IMR-90 (cell line): ENCODE measurements at regions not wholly inside any gene's neighbourhood (a gene's known extent, or its start where the extent isn't known, plus 50 kb on each side); places are given as distances from the start of the nearest gene placed in this dataset.

ENCODE experiments used
- ATAC-seq: fragments of 200-7000 bp; cut with Tn5 transposase; 2 replicates; pipeline ENCODE4 v1.9.1; 2020; ENCODE audit warnings: low read depth, mild to moderate bottlenecking, moderate library complexity
- BruUV-seq: library from RNA; stranded (reverse); fragments of 400-500 nt; replicated peaks from 2 replicates; lab custom pipeline; 2021; lab: Mats Ljungman, UMichigan
- CTCF ChIA-PET: fragments of 300-600 bp; formaldehyde crosslinking; extraction: SDS; loops from one replicate; lab custom pipeline; 2021; ENCODE audit warnings: antibody characterized with exemption; lab: Yijun Ruan, JAX
- POLR2A ChIA-PET: fragments of 300-600 bp; sonication (Branson Sonifier 250); formaldehyde crosslinking; loops from one replicate; lab custom pipeline; 2022; ENCODE audit warnings: antibody characterized with exemption; ENCODE audit not compliant: unreplicated experiment; lab: Charles Lee
- DNase-seq: peaks from one replicate; pipeline ENCODE4 v3.0.0; 2013
- H2AFZ ChIP-seq: replicated peaks from 2 replicates; pipeline ENCODE3; 2013; ENCODE audit warnings: low read length, mild to moderate bottlenecking; ENCODE audit not compliant: poor library complexity
- H2AK5ac ChIP-seq: 2 replicates; pipeline ENCODE4 v1.6.1; 2013; ENCODE audit warnings: low read depth, low read length, inconsistent platforms
- H2AK9ac ChIP-seq: replicated peaks from 2 replicates; pipeline ENCODE3; 2013; ENCODE audit warnings: mild to moderate bottlenecking, low read depth, low read length, moderate library complexity; ENCODE audit not compliant: poor library complexity
- H2BK120ac ChIP-seq: 2 replicates; pipeline ENCODE4 v1.6.1; 2013; ENCODE audit warnings: low read depth, low read length, inconsistent platforms
- H2BK15ac ChIP-seq: 3 replicates; pipeline ENCODE4 v1.6.1; 2013; ENCODE audit warnings: low read depth, low read length, inconsistent platforms
- H2BK20ac ChIP-seq: 2 replicates; pipeline ENCODE4 v1.6.1; 2013; ENCODE audit warnings: low read depth, mild to moderate bottlenecking, inconsistent platforms, low read length, moderate library complexity
- H2BK5ac ChIP-seq: 2 replicates; pipeline ENCODE4 v1.6.1; 2013; ENCODE audit warnings: mild to moderate bottlenecking, low read depth, low read length, inconsistent platforms; ENCODE audit not compliant: poor library complexity, severe bottlenecking
- H3K14ac ChIP-seq: replicated peaks from 2 replicates; pipeline ENCODE4 v1.6.1; 2013; ENCODE audit warnings: low read depth, low read length, inconsistent platforms
- H3K18ac ChIP-seq: 2 replicates; pipeline ENCODE4 v1.6.1; 2013; ENCODE audit warnings: low read depth, low read length, control low read depth
- H3K23ac ChIP-seq: 2 replicates; pipeline ENCODE4 v1.6.1; 2013; ENCODE audit warnings: low read depth, low read length, inconsistent platforms
- H3K27ac ChIP-seq: 2 replicates; pipeline ENCODE4 v1.5.1; 2013; ENCODE audit warnings: mild to moderate bottlenecking, control low read depth, low read length; ENCODE audit not compliant: insufficient read depth
- H3K27me3 ChIP-seq: 2 replicates; pipeline ENCODE4 v1.6.1; 2013; ENCODE audit warnings: low read length; ENCODE audit not compliant: control insufficient read depth, insufficient read depth
- H3K36me3 ChIP-seq: 2 replicates; pipeline ENCODE4 v1.6.1; 2013; ENCODE audit warnings: low read length, mixed read lengths; ENCODE audit not compliant: control insufficient read depth, insufficient read depth
- H3K4ac ChIP-seq: 2 replicates; pipeline ENCODE4 v1.6.1; 2013; ENCODE audit warnings: low read depth, low read length, inconsistent platforms
- H3K4me1 ChIP-seq: 2 replicates; pipeline ENCODE4 v1.6.1; 2013; ENCODE audit warnings: low read length, mixed read lengths; ENCODE audit not compliant: control insufficient read depth, insufficient read depth
- H3K4me2 ChIP-seq: 2 replicates; pipeline ENCODE4 v1.6.1; 2013; ENCODE audit warnings: low read depth, mild to moderate bottlenecking, control low read depth, low read length, moderate library complexity
- H3K4me3 ChIP-seq: 2 replicates; pipeline ENCODE4 v1.5.1; 2013; ENCODE audit warnings: low read depth, mild to moderate bottlenecking, control low read depth, low read length, moderate library complexity; ENCODE audit not compliant: insufficient read depth
- H3K56ac ChIP-seq: 2 replicates; pipeline ENCODE4 v1.6.1; 2013; ENCODE audit warnings: low read length, inconsistent platforms; ENCODE audit not compliant: insufficient read depth; ENCODE audit errors: extremely low read depth
- H3K79me1 ChIP-seq, 2 experiments: 2 replicates each; pipeline ENCODE4 v1.6.1; 2013; ENCODE audit warnings: low read length in 2 of 2, inconsistent platforms in 1 of 2, low read depth in 1 of 2
- H3K9ac ChIP-seq: 2 replicates; pipeline ENCODE4 v1.6.1; 2013; ENCODE audit warnings: low read depth, low read length, control low read depth
- H3K9me1 ChIP-seq: 2 replicates; pipeline ENCODE4 v1.6.1; 2013; ENCODE audit warnings: low read length, inconsistent platforms; ENCODE audit not compliant: insufficient read depth
- H3K9me3 ChIP-seq: 2 replicates; pipeline ENCODE4 v1.6.1; 2013; ENCODE audit warnings: low read length; ENCODE audit not compliant: control insufficient read depth, insufficient read depth
- H4K20me1 ChIP-seq: 2 replicates; pipeline ENCODE4 v1.6.1; 2013; ENCODE audit warnings: low read length, inconsistent platforms; ENCODE audit not compliant: insufficient read depth
- H4K5ac ChIP-seq: 2 replicates; pipeline ENCODE4 v1.6.1; 2013; ENCODE audit warnings: mild to moderate bottlenecking, low read depth, low read length, control low read depth
- H4K8ac ChIP-seq, 2 experiments: 2 replicates each; pipeline ENCODE4 v1.6.1; 2013; ENCODE audit warnings: low read depth in 2 of 2, low read length in 2 of 2, control low read depth in 1 of 2, inconsistent platforms in 1 of 2
- H4K91ac ChIP-seq: 2 replicates; pipeline ENCODE4 v1.6.1; 2013; ENCODE audit warnings: low read depth, low read length, inconsistent platforms; ENCODE audit not compliant: insufficient read depth
- BHLHE40 ChIP-seq: fragments of 150-350 bp; IDR thresholded peaks from 2 replicates; pipeline ENCODE4 v1.6.1; 2016; ENCODE audit warnings: mild to moderate bottlenecking, low read depth, low read length
- CEBPB ChIP-seq: IDR thresholded peaks from 2 replicates; pipeline ENCODE4 v1.6.1; 2012; ENCODE audit warnings: low read depth, low read length, improper control_type of control experiment
- CHD1 ChIP-seq: IDR thresholded peaks from 2 replicates; pipeline ENCODE4 v1.6.1; 2012; ENCODE audit warnings: low read depth, low read length, improper control_type of control experiment
- CTCF ChIP-seq: conservative IDR thresholded peaks from 2 replicates; pipeline ENCODE4 v1.5.1; 2012; ENCODE audit warnings: mild to moderate bottlenecking, low read depth, low read length, improper control_type of control experiment
- ELK1 ChIP-seq: fragments of 150-350 bp; IDR thresholded peaks from 2 replicates; pipeline ENCODE4 v1.6.1; 2016; ENCODE audit warnings: low read depth, mild to moderate bottlenecking, low read length, moderate library complexity, borderline replicate concordance
- FOS ChIP-seq: fragments of 150-350 bp; IDR thresholded peaks from 2 replicates; pipeline ENCODE4 v1.6.1; 2016; ENCODE audit warnings: low read depth, low read length
- MAFK ChIP-seq: IDR thresholded peaks from 2 replicates; pipeline ENCODE4 v1.6.1; 2012; ENCODE audit warnings: low read depth, low read length, improper control_type of control experiment
- MAZ ChIP-seq: IDR thresholded peaks from 2 replicates; pipeline ENCODE4 v1.6.1; 2012; ENCODE audit warnings: low read depth, mild to moderate bottlenecking, low read length, improper control_type of control experiment, moderate library complexity, borderline replicate concordance
- MXI1 ChIP-seq: IDR thresholded peaks from 2 replicates; pipeline ENCODE4 v1.6.1; 2012; ENCODE audit warnings: low read depth, mild to moderate bottlenecking, low read length, moderate library complexity, borderline replicate concordance
- NFE2L2 ChIP-seq: fragments of 150-350 bp; IDR thresholded peaks from 2 replicates; pipeline ENCODE4 v1.6.1; 2016; ENCODE audit warnings: low read depth, mild to moderate bottlenecking, low read length
- POLR2A ChIP-seq: IDR thresholded peaks from 2 replicates; pipeline ENCODE4 v1.6.1; 2012; ENCODE audit warnings: mild to moderate bottlenecking, low read depth, low read length
- RAD21 ChIP-seq: IDR thresholded peaks from 2 replicates; pipeline ENCODE4 v1.6.1; 2012; ENCODE audit warnings: low read length, improper control_type of control experiment
- RCOR1 ChIP-seq: IDR thresholded peaks from 2 replicates; pipeline ENCODE4 v1.6.1; 2012; ENCODE audit warnings: mild to moderate bottlenecking, low read length, improper control_type of control experiment; ENCODE audit not compliant: insufficient replicate concordance
- SMC3 ChIP-seq: fragments of 150-350 bp; IDR thresholded peaks from 2 replicates; pipeline ENCODE4 v1.6.1; 2016; ENCODE audit warnings: low read depth, mild to moderate bottlenecking, antibody characterized with exemption, low read length, moderate library complexity
- WGBS, 2 experiments: methylation state at CpG; one replicate each; pipeline versions ENCODE4 v1.1.5 to v1.1.7; 2013; ENCODE audit warnings: missing lambda C conversion rate in 2 of 2; ENCODE audit not compliant: insufficient read length in 1 of 2; ENCODE audit errors: extremely low coverage in 2 of 2; 5-methylcytosine and 5-hydroxymethylcytosine counted together
- dilution Hi-C: fragments of 300-500 bp; cut with HindIII; formaldehyde crosslinking; loops from one replicate; pipeline ENCODE4 v1.14.3; 2018; ENCODE audit warnings: low sequenced_read_pairs; ENCODE audit not compliant: unreplicated experiment
- in situ Hi-C: fragments of 300-500 bp; cut with MboI; formaldehyde crosslinking; loops from 3 replicates; pipeline ENCODE4 v1.14.3; 2019; ENCODE audit warnings: low sequenced_read_pairs, inconsistent platforms, mixed read lengths
- intact Hi-C: fragments of 100-400 bp; cut with micrococcal nuclease; formaldehyde crosslinking; loops from 2 replicates; pipeline ENCODE4 v1.10.0; 2022

- Histone ChIP-seq H4K5ac (no peak overlapping the region), H3K9me1 (no peaks in the 10 kb centered on the region), H4K20me1 (no peaks in the 10 kb centered on the region), H2AK9ac (no peak overlapping the region), H3K18ac (no peak overlapping the region), H3K23ac (no peak overlapping the region), H3K27ac (no peak overlapping the region), H2BK15ac (no peak overlapping the region), H3K79me1 (no peaks in the 10 kb centered on the region), H2AK5ac (no peak overlapping the region), H3K4me2 (no peak overlapping the region), H3K14ac (no peak overlapping the region), H2BK120ac (no peak overlapping the region), H3K56ac (no peak overlapping the region), H3K4me1 (no peaks in the 10 kb centered on the region), H2BK20ac (no peak overlapping the region), H3K4ac (no peak overlapping the region), H3K27me3 (no peaks in the 10 kb centered on the region), H3K36me3 (no peaks in the 10 kb centered on the region), H4K91ac (no peak overlapping the region), H2BK5ac (no peak overlapping the region), H2AFZ (no peak overlapping the region), H3K9me3 (no peaks in the 10 kb centered on the region), H3K9ac (no peak overlapping the region), H4K8ac (no peak overlapping the region), H3K4me3 (no peak overlapping the region)
- POLR2A ChIA-PET: no interaction called here
- CTCF ChIA-PET: no interaction called here
- in situ Hi-C loops (no loop called here), intact Hi-C loops (no loop called here), dilution Hi-C loops (no loop called here)
- WGBS, 2 experiments: no CpG with 5 or more reads among the region's 5 CpGs
- no peak for TF ChIP-seq FOS
- no peak for TF ChIP-seq POLR2A
- TF ChIP-seq RCOR1: no peak
- TF ChIP-seq CTCF: no peak
- no peak for TF ChIP-seq RAD21
- no peak for TF ChIP-seq NFE2L2
- no peak for TF ChIP-seq MAFK
- TF ChIP-seq MAZ: no peak
- TF ChIP-seq CEBPB: no peak
- TF ChIP-seq MXI1: no peak
- TF ChIP-seq SMC3: no peak
- no peak for TF ChIP-seq CHD1
- TF ChIP-seq BHLHE40: no peak
- no peak for TF ChIP-seq ELK1
- ATAC-seq (no peak), DNase-seq (no peak)
- BruUV-seq: no TSS peak
These were observed 1846.4 kb upstream of the PIK3C3 start for GRCh38 chr18:40108596-40108995.
